H1 (cell line): ENCODE measurements at regions not wholly inside any gene's neighbourhood (a gene's known extent, or its start where the extent isn't known, plus 50 kb on each side); places are given as distances from the start of the nearest gene placed in this dataset.
A peak's percentile ranks its signal among the peaks of the same experiment; 100 is the strongest.

Source experiments
- CTCF ChIA-PET: fragments of 300-600 bp; sonication (Branson Sonifier 250); formaldehyde crosslinking; loops from one replicate; lab custom pipeline; 2021; ENCODE audit not compliant: partially characterized antibody; lab: Charles Lee
- POLR2A ChIA-PET: fragments of 300-600 bp; sonication (Branson Sonifier 250); formaldehyde crosslinking; loops from one replicate; lab custom pipeline; 2021; ENCODE audit warnings: inconsistent platforms; ENCODE audit not compliant: partially characterized antibody; lab: Charles Lee
- DNase-seq, 2 experiments: peaks; one replicate each; pipeline versions ENCODE4 v3.0.0 to v3.0.0-alpha.2; 2010 to 2022; ENCODE audit warnings: low spot score in 2 of 2, low read depth in 1 of 2, mixed read lengths in 1 of 2
- FAIRE-seq: peaks from 2 replicates; lab custom pipeline; 2011; peaks lifted over from hg19 to GRCh38; lab: Jason Lieb, UNC
- H2AFZ ChIP-seq: 2 replicates; pipeline ENCODE4 v1.8.1; 2012; ENCODE audit warnings: low read length, inconsistent platforms
- H2AK5ac ChIP-seq: 2 replicates; pipeline ENCODE4 v1.6.1; 2013; ENCODE audit warnings: low read depth, low read length
- H2BK120ac ChIP-seq: replicated peaks from 2 replicates; pipeline ENCODE3; 2013; ENCODE audit warnings: low read depth, low read length, inconsistent platforms
- H2BK12ac ChIP-seq: 2 replicates; pipeline ENCODE4 v1.6.1; 2013; ENCODE audit warnings: low read depth, low read length
- H2BK15ac ChIP-seq: 2 replicates; pipeline ENCODE4 v1.6.1; 2013; ENCODE audit warnings: low read length
- H2BK20ac ChIP-seq: 2 replicates; pipeline ENCODE4 v1.6.1; 2013; ENCODE audit warnings: low read length
- H2BK5ac ChIP-seq: 2 replicates; pipeline ENCODE4 v1.6.1; 2013; ENCODE audit warnings: low read depth, low read length
- H3K14ac ChIP-seq: 2 replicates; pipeline ENCODE4 v1.6.1; 2013; ENCODE audit warnings: inconsistent platforms; ENCODE audit not compliant: insufficient read length
- H3K18ac ChIP-seq: 2 replicates; pipeline ENCODE4 v1.6.1; 2013; ENCODE audit warnings: low read length; ENCODE audit errors: extremely low read depth
- H3K23ac ChIP-seq: 2 replicates; pipeline ENCODE4 v1.6.1; 2013; ENCODE audit warnings: inconsistent platforms; ENCODE audit not compliant: insufficient read length
- H3K23me2 ChIP-seq: 2 replicates; pipeline ENCODE4 v1.6.1; 2013; ENCODE audit warnings: low read depth, low read length
- H3K27ac ChIP-seq: 2 replicates; pipeline ENCODE4 v1.6.1; 2011; ENCODE audit warnings: low read depth, low read length, inconsistent platforms
- H3K27me3 ChIP-seq, 4 experiments: replicated peaks in 1 of 4; 1 replicate in 1 of 4; 2 replicates in 3 of 4; pipeline versions ENCODE4 v1.6.1 to v1.8.1; 2011 to 2013; ENCODE audit warnings: low read length in 3 of 4, mild to moderate bottlenecking in 3 of 4, inconsistent platforms in 2 of 4, mixed read lengths in 2 of 4, moderate library complexity in 1 of 4; ENCODE audit not compliant: control insufficient read depth in 3 of 4, insufficient read depth in 3 of 4; ENCODE audit errors: extremely low read depth in 1 of 4
- H3K36me3 ChIP-seq, 4 experiments: 2 replicates each; pipeline versions ENCODE4 v1.6.1 to v1.8.1; 2011 to 2013; ENCODE audit warnings: mild to moderate bottlenecking in 4 of 4, low read length in 3 of 4, moderate library complexity in 2 of 4, control low read depth in 1 of 4, inconsistent platforms in 1 of 4; ENCODE audit not compliant: insufficient read depth in 4 of 4, control insufficient read depth in 2 of 4
- H3K4ac ChIP-seq: replicated peaks from 2 replicates; pipeline ENCODE3; 2013; ENCODE audit warnings: low read length, low read depth, mixed read lengths, inconsistent platforms; ENCODE audit not compliant: insufficient read length
- H3K4me1 ChIP-seq, 4 experiments: replicated peaks in 1 of 4; 1 replicate in 1 of 4; 2 replicates in 3 of 4; pipeline versions ENCODE4 v1.6.1 to v1.8.1; 2011 to 2013; ENCODE audit warnings: low read length in 3 of 4, inconsistent platforms in 2 of 4, mixed read lengths in 1 of 4; ENCODE audit not compliant: insufficient read depth in 4 of 4, control insufficient read depth in 3 of 4
- H3K4me2 ChIP-seq, 2 experiments: 2 replicates each; pipeline versions ENCODE4 v1.6.1 to v1.8.1; 2011 to 2013; ENCODE audit warnings: low read depth in 2 of 2, low read length in 2 of 2, control low read depth in 1 of 2, inconsistent platforms in 1 of 2, mild to moderate bottlenecking in 1 of 2; ENCODE audit not compliant: insufficient read depth in 1 of 2
- H3K4me3 ChIP-seq, 4 experiments: fragments of 200-600, 300-600 bp in 1 of 4; sonication (generic), shearing (Covaris generic), sonication (Bioruptor Twin) in 1 of 4; 2 replicates each; pipeline versions ENCODE4 v1.5.1 to v1.8.1; 2011 to 2016; ENCODE audit warnings: low read length in 4 of 4, low read depth in 3 of 4, control low read depth in 2 of 4, inconsistent platforms in 2 of 4, mild to moderate bottlenecking in 2 of 4, mixed read lengths in 1 of 4, moderate library complexity in 1 of 4; ENCODE audit not compliant: insufficient read depth in 2 of 4; ENCODE audit errors: extremely low read depth in 1 of 4
- H3K56ac ChIP-seq: replicated peaks from 2 replicates; pipeline ENCODE3; 2013; ENCODE audit warnings: low read depth, mild to moderate bottlenecking, mixed read lengths, low read length, inconsistent platforms; ENCODE audit not compliant: insufficient read length
- H3K79me1 ChIP-seq: 2 replicates; pipeline ENCODE4 v1.6.1; 2013; ENCODE audit warnings: low read depth, low read length, control low read depth
- H3K79me2 ChIP-seq, 2 experiments: 2 replicates each; pipeline versions ENCODE4 v1.6.1 to v1.8.1; 2012 to 2013; ENCODE audit warnings: low read length in 2 of 2, mild to moderate bottlenecking in 2 of 2, inconsistent platforms in 1 of 2; ENCODE audit not compliant: insufficient read depth in 2 of 2, control insufficient read depth in 1 of 2
- H3K9ac ChIP-seq, 4 experiments: replicated peaks in 1 of 4; 1 replicate in 1 of 4; 2 replicates in 3 of 4; pipeline versions ENCODE4 v1.6.1 to v1.8.1; 2011 to 2013; ENCODE audit warnings: low read depth in 3 of 4, low read length in 3 of 4, control low read depth in 2 of 4, mild to moderate bottlenecking in 2 of 4, moderate library complexity in 2 of 4, inconsistent platforms in 1 of 4; ENCODE audit errors: extremely low read depth in 1 of 4
- H3K9me3 ChIP-seq, 2 experiments: 2 replicates each; pipeline versions ENCODE4 v1.6.1 to v1.8.1; 2012 to 2013; ENCODE audit warnings: mild to moderate bottlenecking in 2 of 2, moderate library complexity in 2 of 2, control low read depth in 1 of 2, inconsistent platforms in 1 of 2, low read depth in 1 of 2, low read length in 1 of 2, mixed read lengths in 1 of 2; ENCODE audit not compliant: insufficient read depth in 2 of 2
- H4K20me1 ChIP-seq, 2 experiments: replicated peaks in 1 of 2; 2 replicates each; pipeline versions ENCODE3 to v1.8.1; 2011 to 2013; ENCODE audit warnings: inconsistent platforms in 2 of 2, low read length in 2 of 2, mild to moderate bottlenecking in 1 of 2; ENCODE audit not compliant: insufficient read depth in 2 of 2, control insufficient read depth in 1 of 2
- H4K5ac ChIP-seq: 2 replicates; pipeline ENCODE4 v1.6.1; 2013; ENCODE audit warnings: low read length, low read depth, mixed read lengths, inconsistent platforms; ENCODE audit not compliant: insufficient read length
- H4K8ac ChIP-seq: 2 replicates; pipeline ENCODE4 v1.8.0; 2013; ENCODE audit warnings: mild to moderate bottlenecking, moderate library complexity, low read length, inconsistent platforms; ENCODE audit not compliant: insufficient read depth; ENCODE audit errors: extremely low read depth
- H4K91ac ChIP-seq: replicated peaks from 2 replicates; pipeline ENCODE3; 2013; ENCODE audit warnings: low read length, mixed read lengths, inconsistent platforms; ENCODE audit not compliant: insufficient read length
- HDAC6 ChIP-seq: IDR thresholded peaks from one replicate; pipeline ENCODE4 v1.7.1; 2012; ENCODE audit warnings: low read depth, mild to moderate bottlenecking, inconsistent platforms, low read length, moderate library complexity
- MAFK ChIP-seq: IDR thresholded peaks from 2 replicates; pipeline ENCODE4 v1.6.1; 2012; ENCODE audit warnings: low read depth, mild to moderate bottlenecking, improper control_type of control experiment, low read length
- WGBS, 2 experiments: shearing (Covaris generic) in 1 of 2; methylation state at CpG; one replicate each; pipeline versions ENCODE4 v1.1.6 to v1.1.7; 2013 to 2015; ENCODE audit warnings: low lambda C conversion rate in 2 of 2, mixed read lengths in 2 of 2, inconsistent platforms in 1 of 2, low coverage in 1 of 2, missing lambda C conversion rate in 1 of 2; ENCODE audit not compliant: insufficient replicate concordance in 2 of 2, insufficient coverage in 1 of 2, insufficient read length in 1 of 2; ENCODE audit errors: extremely low coverage in 1 of 2, missing lambda C conversion rate in 1 of 2; 5-methylcytosine and 5-hydroxymethylcytosine counted together

DNA sequence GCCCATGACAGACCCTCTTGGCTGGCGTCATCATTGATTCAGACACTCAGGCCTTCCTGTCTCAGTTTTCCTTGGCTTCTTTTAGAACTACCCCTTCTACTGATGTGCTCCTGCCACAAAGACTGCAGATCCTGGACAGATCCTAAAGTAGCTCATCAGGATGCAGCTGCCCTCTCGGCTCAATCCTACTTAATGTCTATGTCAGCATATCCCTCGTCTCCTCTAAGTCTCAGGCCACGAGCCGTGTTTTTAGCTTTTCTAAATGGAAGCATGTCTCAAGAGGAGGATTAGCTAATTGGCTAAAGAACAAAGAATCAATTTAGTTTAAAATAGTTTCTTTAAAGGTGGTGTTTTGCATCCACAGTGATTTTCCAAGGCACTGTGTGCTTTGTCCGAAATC is 447.7 kb downstream of the STIM2 start:
- POLR2A ChIA-PET = no interaction called here
- no peaks in the 10 kb centered on the region for H3K36me3 ChIP-seq
- no peaks in the 10 kb centered on the region for H3K79me1 ChIP-seq
- H3K27me3 ChIP-seq = no peaks in the 10 kb centered on the region
- no peak overlapping the region for H4K5ac ChIP-seq
- no peak overlapping the region for H3K4me2 ChIP-seq
- H2AK5ac ChIP-seq = no peak overlapping the region
- no peak overlapping the region for H4K8ac ChIP-seq
- no peaks in the 10 kb centered on the region for H3K9me3 ChIP-seq
- CTCF ChIA-PET = interaction anchor here (0.7 to 1.3 kb wide), 3 partner anchors 17 to 213 kb away, joined by 3 to 4 read pairs (median 4); no protein-coding TSS in a partner anchor
- peak overlapping the region; percentile 75 for H2AFZ ChIP-seq
- no peak overlapping the region for H3K23ac ChIP-seq
- FAIRE-seq (no peak), DNase-seq (no peak)
- H2BK5ac ChIP-seq = no peak overlapping the region
- no peak overlapping the region for H3K9ac ChIP-seq
- H2BK15ac ChIP-seq = no peak overlapping the region
- no peak overlapping the region for H3K4me3 ChIP-seq
- 93% methylated on average over 6 of the region's 6 CpGs; no CpG with 5 or more reads in 1 of the 2 experiments for WGBS, 2 experiments
- H4K91ac ChIP-seq = no peak overlapping the region
- TF ChIP-seq MAFK (0 out of 2 replicates have a peak, but pooled peaks have one; percentile 17), HDAC6 (no peak)
- no peak overlapping the region; the same call in 1 of the 2 replicates for H3K18ac ChIP-seq
- no peaks in the 10 kb centered on the region for H3K23me2 ChIP-seq
- no peaks in the 10 kb centered on the region for H4K20me1 ChIP-seq
- no peak overlapping the region for H3K14ac ChIP-seq
- no peak overlapping the region for H2BK120ac ChIP-seq
- H2BK20ac ChIP-seq = no peak overlapping the region
- peaks cover 0 to 2% (median 0%) of the 10 kb centered on the region in 4 experiments; a peak in 1 of 7 replicates for H3K4me1 ChIP-seq
- H2BK12ac ChIP-seq = no peak overlapping the region
- no peak overlapping the region for H3K56ac ChIP-seq
- H3K4ac ChIP-seq = no peak overlapping the region
- no peaks in the 10 kb centered on the region for H3K79me2 ChIP-seq
- no peak overlapping the region for H3K27ac ChIP-seq
